Activated CD4-positive, alpha-beta T cell treated with anti-CD3 and anti-CD28 coated beads, Interleukin-2, amount 10 ng/mL, durations not matched to agents 24 days and 14 days (primary cell): ENCODE measurements at regions not wholly inside any gene's neighbourhood (a gene's known extent, or its start where the extent isn't known, plus 50 kb on each side); places are given as distances from the start of the nearest gene placed in this dataset.
A peak's percentile ranks its signal among the peaks of the same experiment; 100 is the strongest.

Experiments
- DNase-seq: peaks from one replicate; pipeline ENCODE4 v3.0.0; 2022
- H3K27ac Mint-ChIP-seq: one replicate; pipeline ENCODE4 v1.8.0; 2022; ENCODE audit warnings: mild to moderate bottlenecking, mixed read lengths
- H3K27me3 Mint-ChIP-seq: one replicate; pipeline ENCODE4 v1.8.0; 2022; ENCODE audit warnings: mixed read lengths
- H3K36me3 Mint-ChIP-seq: one replicate; pipeline ENCODE4 v1.8.0; 2022; ENCODE audit warnings: low read depth, mild to moderate bottlenecking, mixed read lengths
- H3K4me1 Mint-ChIP-seq: one replicate; pipeline ENCODE4 v1.8.0; 2021; ENCODE audit warnings: mixed read lengths
- H3K4me3 Mint-ChIP-seq: one replicate; pipeline ENCODE4 v1.8.0; 2022; ENCODE audit warnings: mild to moderate bottlenecking, moderate library complexity, mixed read lengths
- H3K9me3 Mint-ChIP-seq: one replicate; pipeline ENCODE4 v1.8.0; 2021; ENCODE audit warnings: mixed read lengths
- intact Hi-C: fragments of 100-400 bp; cut with micrococcal nuclease; formaldehyde crosslinking; loops from one replicate; pipeline ENCODE4 v1.15.1; 2023

DNA sequence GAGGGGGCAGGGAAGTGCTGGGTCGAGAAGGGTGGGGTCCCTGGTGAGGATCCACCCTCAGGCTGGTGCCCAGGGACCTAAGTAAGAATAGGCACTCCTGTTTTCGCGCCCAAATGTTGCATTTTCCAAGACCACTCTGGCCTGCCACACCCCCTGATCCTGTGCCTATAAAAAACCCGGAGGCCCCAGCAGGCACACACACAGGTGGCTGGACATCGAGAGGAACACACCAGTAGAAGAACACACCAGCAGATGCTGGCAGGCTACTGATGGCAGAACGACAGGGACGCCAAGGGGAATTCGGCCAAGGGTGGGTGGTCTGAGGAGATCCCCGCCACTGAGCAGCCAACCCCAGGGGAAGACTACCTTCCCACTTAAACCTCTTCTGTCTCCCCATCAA, 633.9 kb upstream of the POT1 start:
- H3K9me3 Mint-ChIP-seq, result no peaks in the 10 kb centered on the region
- intact Hi-C loops, result no loop called here

GRCh38 chr7:125561006-125561405, 631.4 kb upstream of the POT1 start:
- H3K27ac Mint-ChIP-seq, result no peak overlapping the region
- peak overlapping the region; percentile 63 for H3K4me3 Mint-ChIP-seq
- H3K27me3 Mint-ChIP-seq, result no peaks in the 10 kb centered on the region
- intact Hi-C loops, result no loop called here
- no peak for DNase-seq
- no peaks in the 10 kb centered on the region for H3K36me3 Mint-ChIP-seq
- peaks cover 4% of the 10 kb centered on the region for H3K4me1 Mint-ChIP-seq
- no peaks in the 10 kb centered on the region for H3K9me3 Mint-ChIP-seq

More for the DNA sequence above, 633.9 kb upstream of the POT1 start:
- Mint-ChIP-seq H3K4me3 (no peak overlapping the region), H3K4me1 (peaks cover 4% of the 10 kb centered on the region), H3K36me3 (no peaks in the 10 kb centered on the region), H3K27me3 (no peaks in the 10 kb centered on the region), H3K27ac (no peak overlapping the region)
- no peak for DNase-seq

GRCh38 chr7:125559921-125560320, 630.3 kb upstream of the POT1 start:
- H3K4me1 Mint-ChIP-seq, result peaks cover 4% of the 10 kb centered on the region
- intact Hi-C loops, result no loop called here
- H3K4me3 Mint-ChIP-seq, result no peak overlapping the region
- H3K36me3 Mint-ChIP-seq, result no peaks in the 10 kb centered on the region
- no peaks in the 10 kb centered on the region for H3K27me3 Mint-ChIP-seq
- DNase-seq, result no peak
- H3K27ac Mint-ChIP-seq, result no peak overlapping the region
- H3K9me3 Mint-ChIP-seq, result no peaks in the 10 kb centered on the region

DNA sequence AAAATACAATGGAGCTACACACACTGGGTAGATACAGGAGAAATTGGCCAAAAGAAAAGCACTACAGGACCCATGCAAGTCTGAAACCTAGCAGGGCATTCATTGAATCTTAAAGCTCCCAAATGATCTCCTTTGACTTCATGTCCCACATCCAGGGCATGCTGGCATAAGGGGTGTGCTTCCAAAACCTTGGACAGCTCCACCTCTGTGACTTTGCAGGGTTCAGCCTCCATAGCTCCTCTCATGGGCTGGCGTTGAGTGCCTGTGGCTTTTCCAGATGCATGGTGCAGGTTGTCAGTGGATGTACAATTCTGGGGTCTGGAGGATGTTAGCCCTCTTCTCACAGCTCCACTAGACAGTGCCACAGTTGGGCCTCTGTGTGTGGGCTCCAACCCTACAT, 626.3 kb upstream of the POT1 start:
- Mint-ChIP-seq H3K36me3 (no peaks in the 10 kb centered on the region), H3K27ac (no peak overlapping the region), H3K27me3 (no peaks in the 10 kb centered on the region), H3K4me1 (no peaks in the 10 kb centered on the region), H3K4me3 (no peak overlapping the region), H3K9me3 (no peaks in the 10 kb centered on the region)
- intact Hi-C loops, result no loop called here
- no peak for DNase-seq

DNA sequence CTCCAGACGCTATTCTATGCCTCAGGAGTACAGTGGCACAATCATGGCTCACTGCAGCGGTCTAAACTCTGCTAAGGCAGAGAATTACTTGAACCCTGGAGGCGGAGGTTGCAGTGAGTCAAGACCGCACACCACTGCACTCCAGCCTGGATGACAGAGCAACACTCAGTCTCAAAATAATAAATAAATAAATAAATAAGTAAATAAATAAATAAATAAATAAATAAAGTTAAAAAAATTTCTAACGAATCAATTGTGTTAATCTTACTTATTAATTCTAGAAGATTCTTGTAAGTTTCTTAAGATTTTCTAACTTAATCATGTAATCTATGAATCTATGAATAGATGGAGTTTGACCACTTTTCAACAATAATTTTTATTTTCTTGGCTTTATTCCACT, 621.4 kb upstream of the POT1 start:
- Mint-ChIP-seq H3K4me1 (no peaks in the 10 kb centered on the region), H3K27ac (no peak overlapping the region), H3K9me3 (no peaks in the 10 kb centered on the region), H3K36me3 (no peaks in the 10 kb centered on the region), H3K27me3 (no peaks in the 10 kb centered on the region), H3K4me3 (no peak overlapping the region)
- intact Hi-C loops, result no loop called here
- no peak for DNase-seq

DNA sequence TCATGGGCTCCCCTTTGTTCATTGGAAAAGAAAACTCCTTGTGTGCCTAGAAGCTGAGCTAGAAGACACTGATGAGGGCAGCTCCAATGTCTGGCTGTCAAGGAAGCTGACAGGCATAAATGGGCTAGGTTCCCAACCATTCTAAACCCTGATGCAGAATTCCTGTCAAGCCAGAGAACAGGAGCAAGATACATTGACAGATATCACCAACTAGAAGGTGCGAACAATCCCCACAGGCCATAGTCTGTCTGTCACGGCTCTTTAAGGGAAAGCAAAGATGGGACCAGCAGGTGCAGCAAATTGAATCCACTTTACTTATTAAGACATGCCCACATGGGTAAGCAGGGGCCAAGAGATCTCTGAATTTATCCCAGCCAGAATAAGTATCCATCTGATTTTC, 617.9 kb upstream of the POT1 start:
- Mint-ChIP-seq H3K27me3 (no peaks in the 10 kb centered on the region), H3K27ac (no peak overlapping the region), H3K9me3 (no peaks in the 10 kb centered on the region), H3K36me3 (no peaks in the 10 kb centered on the region), H3K4me3 (no peak overlapping the region), H3K4me1 (no peaks in the 10 kb centered on the region)
- no peak for DNase-seq
- intact Hi-C loops, result no loop called here

DNA sequence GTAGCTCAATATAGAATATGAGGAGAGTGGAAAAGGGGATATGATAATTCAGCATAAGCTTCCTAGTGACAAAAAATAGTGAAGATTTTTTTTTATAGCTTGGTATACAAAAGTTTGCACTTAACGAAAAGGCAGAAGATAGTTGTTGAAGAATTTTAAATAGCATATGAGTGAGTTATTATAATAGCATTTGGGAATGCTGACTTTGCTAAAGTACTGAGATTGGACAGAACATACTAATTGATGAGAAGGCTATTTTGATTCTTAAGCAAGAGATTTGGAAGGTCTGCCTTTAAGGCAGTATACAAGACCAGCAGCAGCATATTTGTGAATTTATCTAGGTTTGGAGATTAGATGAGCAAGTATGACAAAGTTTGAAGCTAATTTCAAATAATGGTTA, 600.9 kb upstream of the POT1 start:
- intact Hi-C loops, result no loop called here
- no peak overlapping the region for H3K27ac Mint-ChIP-seq
- H3K9me3 Mint-ChIP-seq, result no peaks in the 10 kb centered on the region
- H3K4me3 Mint-ChIP-seq, result no peak overlapping the region
- no peaks in the 10 kb centered on the region for H3K27me3 Mint-ChIP-seq
- DNase-seq, result no peak
- H3K36me3 Mint-ChIP-seq, result no peaks in the 10 kb centered on the region
- H3K4me1 Mint-ChIP-seq, result no peaks in the 10 kb centered on the region

DNA sequence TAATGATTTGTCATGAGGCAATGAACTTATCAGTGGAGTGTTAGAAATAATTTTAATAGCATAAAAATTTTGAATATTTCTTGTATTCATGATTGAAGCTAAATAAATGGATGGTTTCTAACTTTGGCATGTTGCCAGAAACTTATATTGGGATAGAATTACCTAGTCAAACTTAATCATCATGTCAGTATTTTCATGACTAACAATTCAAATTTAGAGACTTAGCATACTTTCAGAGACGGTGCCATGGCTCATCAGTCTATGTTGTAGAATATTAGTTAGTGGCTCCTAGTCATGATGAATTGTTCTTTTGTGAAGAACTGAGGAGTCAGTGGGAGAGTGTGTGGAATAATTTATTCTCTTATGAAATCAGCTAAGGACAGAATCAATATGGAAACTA, 599.6 kb upstream of the POT1 start:
- Mint-ChIP-seq H3K27me3 (no peaks in the 10 kb centered on the region), H3K4me1 (no peaks in the 10 kb centered on the region), H3K9me3 (no peaks in the 10 kb centered on the region), H3K27ac (no peak overlapping the region), H3K36me3 (no peaks in the 10 kb centered on the region), H3K4me3 (no peak overlapping the region)
- no peak for DNase-seq
- intact Hi-C loops, result no loop called here

- no peak for DNase-seq
- Mint-ChIP-seq H3K4me3 (no peak overlapping the region), H3K27me3 (no peaks in the 10 kb centered on the region), H3K27ac (no peak overlapping the region), H3K4me1 (no peaks in the 10 kb centered on the region), H3K36me3 (no peaks in the 10 kb centered on the region), H3K9me3 (no peaks in the 10 kb centered on the region)
- intact Hi-C loops, result no loop called here
Measured at GRCh38 chr7:125526958-125527357, 597.3 kb upstream of the POT1 start.

DNA sequence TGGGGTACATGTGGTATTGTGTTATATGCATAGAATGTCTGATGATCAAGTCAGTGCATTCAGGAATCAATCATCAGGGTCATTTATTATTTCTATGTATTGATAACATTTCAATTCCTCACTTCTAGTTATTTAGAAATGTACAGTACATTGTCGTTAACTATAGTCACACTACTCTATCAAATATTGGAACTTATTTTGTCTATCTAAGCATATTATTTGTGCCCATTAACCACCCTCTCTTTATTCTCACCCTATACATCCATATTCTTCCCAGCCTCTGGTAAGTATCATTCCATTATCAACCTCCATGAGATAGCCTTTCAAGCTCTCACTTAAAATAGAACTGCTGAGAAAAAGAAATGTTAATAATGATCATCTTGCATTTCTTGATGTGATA, 596.5 kb upstream of the POT1 start:
- Mint-ChIP-seq H3K27ac (no peak overlapping the region), H3K27me3 (no peaks in the 10 kb centered on the region), H3K9me3 (no peaks in the 10 kb centered on the region), H3K4me3 (no peak overlapping the region), H3K36me3 (no peaks in the 10 kb centered on the region), H3K4me1 (no peaks in the 10 kb centered on the region)
- intact Hi-C loops, result no loop called here
- no peak for DNase-seq

DNA sequence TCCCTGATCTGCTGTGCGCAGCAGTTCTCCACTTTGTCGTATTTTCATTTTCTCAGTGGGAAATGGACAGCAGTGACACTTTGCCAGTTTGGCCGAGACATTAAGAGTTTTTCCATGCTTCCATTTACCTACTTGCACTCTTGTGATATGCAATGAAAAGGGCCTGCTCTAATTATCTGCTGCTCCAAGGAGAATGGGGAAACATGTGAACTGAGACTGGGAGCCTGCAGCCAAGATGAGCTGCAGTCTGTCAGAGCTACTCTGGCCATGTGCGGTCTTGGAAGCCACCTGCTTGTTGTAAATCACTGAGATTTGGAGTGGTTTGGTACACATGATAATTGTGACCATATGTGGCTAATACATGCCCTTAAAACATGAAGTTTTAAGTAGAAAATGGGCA, 586.6 kb upstream of the POT1 start:
- no peak for DNase-seq
- intact Hi-C loops, result no loop called here
- Mint-ChIP-seq H3K27me3 (no peaks in the 10 kb centered on the region), H3K27ac (no peak overlapping the region), H3K9me3 (no peaks in the 10 kb centered on the region), H3K4me3 (no peak overlapping the region), H3K36me3 (no peaks in the 10 kb centered on the region), H3K4me1 (no peaks in the 10 kb centered on the region)

GRCh38 chr7:125512373-125512772, 582.7 kb upstream of the POT1 start:
- Mint-ChIP-seq H3K27ac (no peak overlapping the region), H3K4me1 (no peaks in the 10 kb centered on the region), H3K9me3 (no peaks in the 10 kb centered on the region), H3K4me3 (no peak overlapping the region), H3K36me3 (no peaks in the 10 kb centered on the region), H3K27me3 (no peaks in the 10 kb centered on the region)
- DNase-seq, result no peak
- intact Hi-C loops, result no loop called here

GRCh38 chr7:125511310-125511709, 581.7 kb upstream of the POT1 start:
- H3K36me3 Mint-ChIP-seq, result no peaks in the 10 kb centered on the region
- intact Hi-C loops, result no loop called here
- H3K27me3 Mint-ChIP-seq, result no peaks in the 10 kb centered on the region
- H3K27ac Mint-ChIP-seq, result no peak overlapping the region
- no peak overlapping the region for H3K4me3 Mint-ChIP-seq
- no peak for DNase-seq
- no peaks in the 10 kb centered on the region for H3K4me1 Mint-ChIP-seq
- H3K9me3 Mint-ChIP-seq, result no peaks in the 10 kb centered on the region

GRCh38 chr7:125506331-125506730, 576.7 kb upstream of the POT1 start:
- no peak for DNase-seq
- intact Hi-C loops, result no loop called here
- H3K4me1 Mint-ChIP-seq, result no peaks in the 10 kb centered on the region
- H3K27ac Mint-ChIP-seq, result no peak overlapping the region
- H3K9me3 Mint-ChIP-seq, result no peaks in the 10 kb centered on the region
- H3K27me3 Mint-ChIP-seq, result no peaks in the 10 kb centered on the region
- no peaks in the 10 kb centered on the region for H3K36me3 Mint-ChIP-seq
- no peak overlapping the region for H3K4me3 Mint-ChIP-seq

GRCh38 chr7:125504848-125505247, 575.2 kb upstream of the POT1 start:
- H3K4me1 Mint-ChIP-seq, result no peaks in the 10 kb centered on the region
- H3K36me3 Mint-ChIP-seq, result no peaks in the 10 kb centered on the region
- no peaks in the 10 kb centered on the region for H3K9me3 Mint-ChIP-seq
- no peak for DNase-seq
- H3K4me3 Mint-ChIP-seq, result no peak overlapping the region
- H3K27me3 Mint-ChIP-seq, result no peaks in the 10 kb centered on the region
- no peak overlapping the region for H3K27ac Mint-ChIP-seq
- intact Hi-C loops, result no loop called here

- Mint-ChIP-seq H3K27ac (no peak overlapping the region), H3K4me3 (no peak overlapping the region), H3K36me3 (no peaks in the 10 kb centered on the region), H3K4me1 (no peaks in the 10 kb centered on the region), H3K27me3 (no peaks in the 10 kb centered on the region), H3K9me3 (no peaks in the 10 kb centered on the region)
- no peak for DNase-seq
- intact Hi-C loops, result no loop called here
Measured at GRCh38 chr7:125495997-125496396, 566.4 kb upstream of the POT1 start.
